ENCODE measurements at regions not wholly inside any gene's neighbourhood (a gene's known extent, or its start where the extent isn't known, plus 50 kb on each side); places are given as distances from the start of the nearest gene placed in this dataset.
A peak's percentile ranks its signal among the peaks of the same experiment; 100 is the strongest.

DNA sequence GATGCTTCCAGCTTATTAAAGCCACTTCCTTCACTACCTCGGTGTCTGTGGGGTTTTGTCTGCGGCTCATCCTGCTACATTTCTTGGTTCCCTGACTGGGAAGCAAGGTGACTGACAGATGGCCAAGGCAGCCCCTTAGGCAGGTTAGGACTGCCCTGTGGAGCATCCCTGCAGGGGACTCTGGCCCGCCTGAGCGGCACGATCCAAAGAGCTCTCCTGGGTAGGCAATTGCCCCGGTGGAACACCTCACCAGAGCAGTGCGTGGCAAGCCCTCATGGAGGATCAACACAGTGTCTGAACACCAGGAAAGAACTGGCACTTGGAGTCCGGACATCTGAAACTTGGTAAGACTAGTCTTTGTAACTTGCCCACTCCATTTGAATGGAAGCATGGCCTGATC lies 1143.4 kb downstream of the ARAP2 start:
- no peak for DNase-seq (ENCODE audit: low read depth)

DNA sequence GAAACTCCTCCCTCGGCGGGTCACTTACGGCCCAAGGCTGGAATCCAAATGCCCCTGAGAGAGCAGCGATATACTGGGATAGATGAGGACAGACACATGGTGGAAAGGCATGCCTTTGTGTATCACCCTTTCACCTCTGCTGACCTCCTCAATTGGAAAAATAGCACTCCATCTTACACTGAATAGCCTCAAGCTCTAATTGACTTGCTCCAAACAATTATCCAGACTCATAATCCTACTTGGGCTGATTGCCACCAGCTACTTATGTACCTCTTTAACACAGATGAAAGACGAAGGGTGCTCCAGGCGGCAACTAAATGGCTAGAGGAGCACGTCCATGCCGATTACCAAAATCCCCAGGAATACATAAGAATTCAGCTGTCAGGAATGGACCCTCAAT lies 1142.2 kb downstream of the ARAP2 start:
- no peak for DNase-seq (ENCODE audit: low read depth)

- DNase-seq (ENCODE audit: low read depth), result no peak
These were observed 1138.8 kb downstream of the ARAP2 start for GRCh38 chr4:35105486-35105885.

GRCh38 chr4:35106091-35106734 lies 1138.1 kb downstream of the ARAP2 start:
- DNase-seq (ENCODE audit: low read depth), result no peak

GRCh38 chr4:35124106-35124505 lies 1120.2 kb downstream of the ARAP2 start:
- peak; percentile 2 for DNase-seq (ENCODE audit: low read depth)

- no peak for DNase-seq (ENCODE audit: low read depth)
These were observed 1118.2 kb downstream of the ARAP2 start for GRCh38 chr4:35125995-35126712.

DNA sequence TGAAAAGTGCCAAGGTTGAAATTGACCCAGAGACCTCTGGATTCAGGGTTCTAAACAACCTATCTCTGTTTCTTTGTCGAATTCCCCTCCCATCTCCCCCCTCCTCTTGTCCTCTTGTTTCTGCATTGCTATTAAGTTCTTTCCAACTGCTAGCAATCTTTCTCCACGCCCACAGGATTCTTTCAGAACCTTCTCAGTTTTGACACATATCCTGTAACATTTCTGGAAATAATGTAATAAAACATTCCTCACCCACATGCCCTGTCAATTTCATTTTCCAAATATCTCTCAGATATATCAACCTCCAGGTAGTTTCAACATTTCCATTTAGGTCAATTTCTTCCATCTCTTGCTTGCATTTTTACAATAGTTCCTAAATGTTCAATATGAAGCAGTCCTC lies 1105.9 kb downstream of the ARAP2 start:
- DNase-seq (ENCODE audit: low read depth), result no peak

- no peak for DNase-seq (ENCODE audit: low read depth)
These were observed 1096.6 kb downstream of the ARAP2 start for GRCh38 chr4:35147761-35148160.

- peak; percentile 17 for DNase-seq (ENCODE audit: low read depth)
These were observed 1092.3 kb downstream of the ARAP2 start for GRCh38 chr4:35151816-35152572.

DNA sequence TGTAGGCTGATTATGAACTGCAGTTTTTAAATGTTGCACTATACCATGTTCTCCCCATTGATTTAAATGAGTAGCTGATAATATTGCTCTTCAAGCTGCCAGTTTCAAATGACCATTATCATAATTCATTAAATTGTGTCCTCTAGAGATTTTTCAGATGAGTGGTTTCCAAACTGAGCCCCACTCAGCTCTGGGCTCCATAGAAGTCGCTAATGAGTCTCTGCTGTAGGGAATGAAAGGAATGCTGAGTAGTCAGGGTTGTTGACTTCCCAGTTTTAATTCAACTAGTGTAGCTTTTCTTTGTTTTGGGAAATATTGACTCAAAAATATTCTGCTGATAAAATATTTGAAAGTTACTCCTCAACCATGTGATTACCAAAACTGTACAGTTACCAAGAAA lies 1081.1 kb downstream of the ARAP2 start:
- DNase-seq (ENCODE audit: low read depth), result no peak

DNA sequence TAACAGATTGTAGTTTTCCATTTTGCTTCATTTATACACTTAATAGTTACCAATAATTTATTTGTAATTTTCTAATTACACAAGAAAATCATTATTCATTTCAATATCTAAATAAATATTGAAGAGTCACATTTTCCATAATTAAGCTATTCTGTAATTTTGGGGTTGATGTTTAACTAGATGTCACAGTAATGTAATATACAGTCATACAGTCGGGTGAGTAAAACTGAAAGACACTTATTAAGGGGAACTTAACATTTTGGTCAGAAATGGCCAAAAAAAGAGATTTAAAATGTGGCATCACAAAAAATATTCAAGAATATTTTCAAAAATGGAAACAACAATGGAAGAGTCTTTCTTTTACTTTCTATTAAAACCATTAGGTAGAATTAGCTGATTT lies 1080.3 kb downstream of the ARAP2 start:
- no peak for DNase-seq (ENCODE audit: low read depth)

GRCh38 chr4:35166466-35166865 lies 1077.8 kb downstream of the ARAP2 start:
- DNase-seq (ENCODE audit: low read depth), result no peak

DNA sequence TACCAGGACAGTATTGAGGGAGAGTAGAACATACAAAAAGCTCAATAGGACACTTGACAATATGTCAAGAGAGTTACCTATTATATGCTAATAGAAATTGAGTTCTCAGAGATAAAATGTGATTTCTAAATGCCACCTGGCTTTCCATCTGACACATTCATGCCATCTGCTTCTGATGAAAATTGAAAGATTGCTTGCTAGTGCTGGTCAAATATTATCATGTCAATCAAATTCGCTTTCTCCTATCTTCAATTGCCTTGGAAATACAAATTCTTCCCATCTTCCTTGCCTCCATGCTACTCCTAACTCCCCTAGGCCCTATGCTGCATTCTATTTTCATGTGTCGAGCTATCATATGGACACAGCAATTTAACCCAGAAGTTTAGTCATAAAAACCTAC lies 1076.9 kb downstream of the ARAP2 start:
- no peak for DNase-seq (ENCODE audit: low read depth)

GRCh38 chr4:35175487-35175886 lies 1068.8 kb downstream of the ARAP2 start:
- DNase-seq (ENCODE audit: low read depth), result no peak

DNA sequence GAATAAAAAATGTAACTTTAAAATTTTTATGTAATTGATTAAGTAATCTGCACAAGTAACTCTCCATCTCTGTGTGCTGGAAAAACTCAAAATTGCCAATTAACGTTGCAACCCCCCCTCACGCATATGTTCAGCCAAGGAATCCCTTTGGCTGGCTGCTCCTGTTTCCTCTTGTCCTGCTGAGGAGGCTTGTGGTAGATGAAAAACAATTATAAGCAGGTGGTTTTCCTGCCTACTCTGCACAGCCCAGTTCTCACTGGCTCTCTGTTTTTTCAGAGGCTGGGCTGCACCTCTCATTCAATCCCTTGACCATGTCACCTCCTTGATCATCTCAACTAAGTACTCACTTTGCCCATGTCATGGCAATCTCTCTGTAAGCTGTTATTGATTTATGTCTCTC lies 1068.4 kb downstream of the ARAP2 start:
- no peak for DNase-seq (ENCODE audit: low read depth)

DNA sequence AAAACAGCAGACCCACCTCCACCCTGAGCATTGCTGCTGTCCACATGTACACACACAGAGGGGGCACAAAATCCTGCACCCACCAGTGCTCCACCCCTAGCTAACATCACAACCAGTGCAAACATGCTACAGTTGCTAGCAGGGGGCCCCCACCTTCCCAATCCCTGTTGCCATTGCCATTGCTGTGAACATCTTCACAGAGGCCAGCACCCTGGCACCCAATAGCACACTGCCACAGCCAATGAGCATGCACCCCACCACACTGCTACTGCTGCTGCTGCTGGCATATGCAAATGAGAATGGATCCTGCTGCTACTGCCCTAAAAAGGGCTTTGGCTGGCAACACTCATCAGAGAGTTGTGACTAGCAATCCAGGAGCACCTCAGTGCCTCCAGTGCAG lies 1061.9 kb downstream of the ARAP2 start:
- DNase-seq (ENCODE audit: low read depth), result no peak

DNA sequence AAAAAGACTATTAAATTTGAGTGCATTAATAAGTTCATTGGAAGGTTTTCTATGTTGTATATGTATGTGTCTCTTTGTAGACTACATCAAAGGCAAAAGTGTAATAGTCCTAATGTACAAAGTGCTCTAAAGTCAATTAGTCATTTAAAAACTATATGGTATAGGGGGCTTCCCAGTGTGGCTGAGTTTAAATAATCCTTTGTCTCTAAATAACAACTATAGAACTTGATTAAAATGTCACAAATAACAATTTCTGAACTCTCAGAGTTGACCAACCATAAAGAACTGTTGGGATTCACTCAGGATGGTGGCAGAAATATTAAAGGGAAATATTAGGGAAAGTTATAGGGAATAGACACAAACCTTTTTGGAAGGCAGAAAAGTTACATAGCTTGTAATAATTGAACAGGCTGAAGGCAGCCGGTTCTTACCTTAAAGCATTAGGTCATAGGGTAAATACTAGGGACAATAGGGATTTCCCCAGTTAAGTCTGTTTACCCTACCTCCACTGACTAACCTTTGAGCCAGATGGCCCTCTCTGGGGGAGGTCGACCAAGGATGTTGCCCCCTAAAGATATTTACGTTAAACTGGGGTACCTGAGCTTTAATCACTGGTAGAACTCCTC lies 1054.2 kb downstream of the ARAP2 start:
- DNase-seq (ENCODE audit: low read depth), result no peak

GRCh38 chr4:35201403-35201802 lies 1042.9 kb downstream of the ARAP2 start:
- DNase-seq (ENCODE audit: low read depth), result no peak

GRCh38 chr4:35216636-35217035 lies 1027.7 kb downstream of the ARAP2 start:
- DNase-seq (ENCODE audit: low read depth), result no peak

DNA sequence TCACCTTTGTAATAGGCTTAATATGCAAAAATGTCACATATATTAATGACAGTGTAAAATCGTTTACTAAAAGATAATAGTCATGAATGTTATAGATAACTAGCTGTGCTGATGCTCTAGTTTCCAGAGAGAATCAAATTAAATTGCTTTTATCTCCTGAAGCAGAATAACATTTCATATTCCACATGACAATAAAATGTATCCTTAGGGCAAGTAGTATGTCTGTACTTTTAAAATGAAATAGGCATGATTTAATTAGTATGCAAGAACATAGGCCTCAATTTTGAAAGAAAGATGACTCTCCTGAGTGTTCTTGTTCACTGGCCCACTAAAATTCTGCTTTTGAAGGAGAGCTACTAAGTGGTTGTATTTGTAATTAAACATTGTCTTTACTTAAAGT lies 1027.0 kb downstream of the ARAP2 start:
- no peak for DNase-seq (ENCODE audit: low read depth)

GRCh38 chr4:35228313-35228712 lies 1016.0 kb downstream of the ARAP2 start:
- DNase-seq (ENCODE audit: low read depth), result no peak

DNA sequence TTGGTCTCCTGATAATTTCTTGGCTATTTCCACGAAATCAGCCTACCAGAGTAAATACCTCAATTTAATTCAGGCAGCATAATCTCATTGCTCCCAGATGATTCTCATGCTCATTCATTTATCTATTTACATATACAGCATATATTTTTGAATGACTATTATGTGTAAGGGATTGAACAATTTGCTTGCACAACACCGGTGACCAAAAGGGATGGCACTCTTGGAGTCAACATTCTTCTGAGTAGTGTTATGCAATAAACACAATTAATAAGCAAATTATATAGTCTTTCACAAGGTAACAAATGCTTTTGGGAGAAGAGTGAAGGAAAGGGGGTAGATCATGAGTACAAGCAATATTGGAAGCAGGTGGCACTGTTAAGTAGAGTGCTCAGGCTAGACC lies 1015.3 kb downstream of the ARAP2 start:
- DNase-seq (ENCODE audit: low read depth), result no peak
